Peyer's patch (tissue), 4 donors: ENCODE measurements at regions not wholly inside any gene's neighbourhood (a gene's known extent, or its start where the extent isn't known, plus 50 kb on each side); places are given as distances from the start of the nearest gene placed in this dataset.
A peak's percentile ranks its signal among the peaks of the same experiment; 100 is the strongest.
"Not testable (repeated sequence)": the region's sequence is repeated elsewhere in the genome, so short reads cannot be mapped to it uniquely, and the experiment has no call there.

Source experiments
- DNase-seq, 3 donors: peaks; one replicate each; pipeline ENCODE4 v3.0.0-alpha.2; 2017 to 2019
- H3K27ac ChIP-seq, 4 donors: fragments of 200-600 bp; sonication (generic); one replicate each; pipeline ENCODE4 v1.5.1; 2016 to 2019
- H3K27me3 ChIP-seq, 2 donors: fragments of 200-600 bp; sonication (generic); one replicate each; pipeline ENCODE4 v1.5.1; 2019
- H3K36me3 ChIP-seq, 3 donors: fragments of 200-600 bp; sonication (generic); one replicate each; pipeline ENCODE4 v1.5.1; 2016 to 2019
- H3K4me1 ChIP-seq, 4 donors: fragments of 200-600 bp; sonication (generic); one replicate each; pipeline ENCODE4 v1.5.1; 2016 to 2019
- H3K4me3 ChIP-seq, 4 donors: fragments of 200-600 bp; sonication (generic); 1 replicate in 3 of 4; 2 replicates in 1 of 4; pipeline ENCODE4 v1.5.1; 2016 to 2019; ENCODE audit warnings: mild to moderate bottlenecking in 1 of 4
- H3K9me3 ChIP-seq, 4 donors: fragments of 200-600 bp; sonication (generic); one replicate each; pipeline ENCODE4 v1.5.1; 2016 to 2019; ENCODE audit warnings: mild to moderate bottlenecking in 1 of 4
- POLR2A ChIP-seq, 2 donors: fragments of 450-650 bp; IDR thresholded peaks; one replicate each; pipeline ENCODE4 v1.5.1; 2017; ENCODE audit warnings: antibody characterized with exemption in 2 of 2, mild to moderate bottlenecking in 2 of 2, moderate library complexity in 2 of 2
- TF ChIP-seq, protein P1 (sequence below), 6 experiments: fragments of 450-650 bp in 4 of 6; fragments of 200-600 bp in 2 of 6; sonication (generic) in 1 of 6; IDR thresholded peaks; one replicate each; pipeline ENCODE4 v1.5.1; 2017 to 2019; ENCODE audit warnings: antibody characterized with exemption in 6 of 6, mild to moderate bottlenecking in 3 of 6, moderate library complexity in 1 of 6

DNA sequence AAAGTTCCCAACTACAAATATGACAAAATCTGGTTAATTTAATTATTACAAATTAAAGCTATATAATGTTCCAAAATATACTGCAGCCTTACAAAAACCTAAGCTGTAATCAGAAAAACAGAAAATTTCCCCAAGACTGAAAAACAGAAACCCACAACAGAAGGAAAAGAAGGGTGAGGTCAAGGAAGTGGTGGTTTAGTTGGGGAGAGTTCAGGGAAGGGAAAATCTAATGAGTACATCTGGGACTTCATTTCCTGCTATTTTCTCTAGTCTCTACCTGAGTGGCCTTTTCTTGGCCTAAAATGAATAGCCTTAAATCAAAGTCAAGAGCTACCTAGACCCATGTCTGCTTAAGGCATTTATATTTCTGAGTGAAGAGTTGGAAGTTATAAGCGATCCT, 66.2 kb upstream of the BEND6 start:
- H3K9me3 ChIP-seq = no peaks in the 10 kb centered on the region
- no peak overlapping the region for H3K27ac ChIP-seq
- TF ChIP-seq POLR2A (IDR thresholded peaks at IDR 0.05) = no peak
- TF ChIP-seq, protein P1, sequence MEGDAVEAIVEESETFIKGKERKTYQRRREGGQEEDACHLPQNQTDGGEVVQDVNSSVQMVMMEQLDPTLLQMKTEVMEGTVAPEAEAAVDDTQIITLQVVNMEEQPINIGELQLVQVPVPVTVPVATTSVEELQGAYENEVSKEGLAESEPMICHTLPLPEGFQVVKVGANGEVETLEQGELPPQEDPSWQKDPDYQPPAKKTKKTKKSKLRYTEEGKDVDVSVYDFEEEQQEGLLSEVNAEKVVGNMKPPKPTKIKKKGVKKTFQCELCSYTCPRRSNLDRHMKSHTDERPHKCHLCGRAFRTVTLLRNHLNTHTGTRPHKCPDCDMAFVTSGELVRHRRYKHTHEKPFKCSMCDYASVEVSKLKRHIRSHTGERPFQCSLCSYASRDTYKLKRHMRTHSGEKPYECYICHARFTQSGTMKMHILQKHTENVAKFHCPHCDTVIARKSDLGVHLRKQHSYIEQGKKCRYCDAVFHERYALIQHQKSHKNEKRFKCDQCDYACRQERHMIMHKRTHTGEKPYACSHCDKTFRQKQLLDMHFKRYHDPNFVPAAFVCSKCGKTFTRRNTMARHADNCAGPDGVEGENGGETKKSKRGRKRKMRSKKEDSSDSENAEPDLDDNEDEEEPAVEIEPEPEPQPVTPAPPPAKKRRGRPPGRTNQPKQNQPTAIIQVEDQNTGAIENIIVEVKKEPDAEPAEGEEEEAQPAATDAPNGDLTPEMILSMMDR (IDR thresholded peaks at IDR 0.05) = no peak

DNA sequence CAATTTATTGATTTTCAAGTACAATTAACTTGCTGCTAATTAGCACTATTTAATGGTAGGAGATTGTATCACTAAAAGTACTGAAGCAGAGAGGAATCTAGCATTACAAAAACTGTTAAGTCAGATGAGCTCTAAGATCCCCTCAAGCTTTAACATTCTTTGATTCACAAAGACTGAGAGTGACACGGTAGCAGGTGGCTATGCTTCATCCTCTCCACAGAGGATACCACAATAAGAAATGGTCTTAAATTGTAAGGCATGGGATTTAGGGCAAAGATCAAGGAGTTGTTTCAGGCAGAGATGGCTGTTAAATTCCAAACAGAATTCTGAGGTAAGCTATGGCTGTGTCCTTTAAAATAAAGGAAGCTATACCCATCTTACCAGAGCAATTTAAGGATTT, 67.8 kb upstream of the BEND6 start:
- TF ChIP-seq, protein P1 (IDR thresholded peaks at IDR 0.05) = no peak
- no peak for TF ChIP-seq POLR2A (IDR thresholded peaks at IDR 0.05)
- DNase-seq = no peak
- Histone ChIP-seq H3K4me1 (no peaks in the 10 kb centered on the region), H3K4me3 (no peak overlapping the region), H3K36me3 (no peaks in the 10 kb centered on the region), H3K27ac (no peak overlapping the region), H3K27me3 (no peaks in the 10 kb centered on the region), H3K9me3 (no peaks in the 10 kb centered on the region)

More for the DNA sequence above, 66.2 kb upstream of the BEND6 start:
- no peak for DNase-seq
- Histone ChIP-seq H3K36me3 (no peaks in the 10 kb centered on the region), H3K27me3 (no peaks in the 10 kb centered on the region), H3K4me3 (no peak overlapping the region), H3K4me1 (no peaks in the 10 kb centered on the region)

DNA sequence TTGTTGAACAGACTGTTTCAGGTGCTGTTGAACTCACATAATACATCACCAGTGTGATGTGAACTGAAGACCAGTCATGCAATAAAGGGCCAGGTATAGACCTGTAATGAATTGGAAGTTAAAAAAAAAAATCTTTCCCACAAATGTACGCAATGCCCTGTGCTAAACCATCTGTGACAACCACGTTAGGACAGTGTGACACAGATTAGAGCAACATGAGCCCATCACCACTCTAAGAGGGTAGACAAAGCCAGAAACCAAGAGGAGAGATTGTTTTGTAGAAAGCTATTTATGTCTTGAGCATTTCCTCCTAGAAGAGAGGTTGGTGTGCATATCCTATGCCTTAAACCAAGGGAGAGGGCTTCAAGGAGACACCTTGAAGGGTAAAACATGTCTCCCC, 77.0 kb upstream of the BEND6 start:
- H3K36me3 ChIP-seq = no peaks in the 10 kb centered on the region
- no peaks in the 10 kb centered on the region for H3K9me3 ChIP-seq
- DNase-seq = no peak
- no peaks in the 10 kb centered on the region for H3K27me3 ChIP-seq
- no peak overlapping the region for H3K27ac ChIP-seq
- TF ChIP-seq POLR2A (IDR thresholded peaks at IDR 0.05) = no peak
- TF ChIP-seq, protein P1 (IDR thresholded peaks at IDR 0.05) = no peak
- H3K4me3 ChIP-seq = no peak overlapping the region
- H3K4me1 ChIP-seq = no peaks in the 10 kb centered on the region

DNA sequence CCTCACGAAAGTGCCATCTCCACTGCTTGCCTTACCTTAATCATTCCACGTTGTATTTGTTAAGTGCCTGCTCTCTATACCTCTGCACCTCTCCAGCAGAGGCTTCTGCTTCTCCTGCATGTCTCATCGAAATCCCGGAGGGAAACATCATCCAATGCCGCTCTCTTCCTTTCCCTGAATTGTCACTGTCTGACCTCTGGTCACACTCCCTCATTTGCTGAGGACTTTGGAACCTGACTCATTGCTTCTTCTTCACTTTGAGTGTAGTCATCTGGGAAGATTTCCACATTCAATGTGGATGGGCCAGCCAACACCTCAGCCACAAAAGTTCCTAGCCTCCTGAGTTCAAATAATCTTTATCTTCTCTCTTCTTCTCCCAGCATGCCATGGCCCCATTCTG, 78.9 kb upstream of the BEND6 start:
- DNase-seq = peak in 1 of 3 donors; percentile 79
- Histone ChIP-seq H3K4me1 (no peaks in the 10 kb centered on the region), H3K27ac (peak overlapping the region in 1 of 4 donors; percentile 63), H3K27me3 (no peaks in the 10 kb centered on the region), H3K36me3 (no peaks in the 10 kb centered on the region), H3K9me3 (no peaks in the 10 kb centered on the region), H3K4me3 (peak overlapping the region in 2 of 4 donors; percentile 10 to 18)
- TF ChIP-seq POLR2A (IDR thresholded peaks at IDR 0.05) = no peak
- TF ChIP-seq, protein P1 (IDR thresholded peaks at IDR 0.05) = no peak

DNA sequence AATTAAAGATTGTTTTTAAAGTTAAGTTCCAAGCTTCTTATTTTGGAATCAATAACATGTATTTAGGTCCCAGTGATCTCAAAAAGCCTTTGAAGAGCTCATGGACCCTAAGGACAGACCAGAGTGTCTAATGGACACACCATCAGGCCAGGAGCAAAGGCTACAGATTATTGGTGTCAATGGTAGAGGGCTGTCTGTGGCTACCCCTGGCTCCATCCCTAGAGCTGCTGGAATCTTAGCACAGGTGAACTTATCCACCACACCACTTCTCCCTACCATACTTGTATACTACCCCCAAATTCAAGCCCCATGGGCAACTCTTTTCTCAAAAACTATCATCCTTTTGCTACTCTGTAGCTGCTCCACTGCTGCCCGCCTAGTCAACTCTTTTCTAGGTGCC, 79.4 kb upstream of the BEND6 start:
- TF ChIP-seq, protein P1 (IDR thresholded peaks at IDR 0.05) = no peak
- TF ChIP-seq POLR2A (IDR thresholded peaks at IDR 0.05) = no peak
- H3K9me3 ChIP-seq = no peaks in the 10 kb centered on the region
- DNase-seq = no peak
- peak overlapping the region in 1 of 4 donors; percentile 54 for H3K27ac ChIP-seq
- H3K27me3 ChIP-seq = no peaks in the 10 kb centered on the region
- no peaks in the 10 kb centered on the region for H3K36me3 ChIP-seq
- no peaks in the 10 kb centered on the region for H3K4me1 ChIP-seq
- peak overlapping the region in 2 of 4 donors; percentile 10 to 18 for H3K4me3 ChIP-seq

DNA sequence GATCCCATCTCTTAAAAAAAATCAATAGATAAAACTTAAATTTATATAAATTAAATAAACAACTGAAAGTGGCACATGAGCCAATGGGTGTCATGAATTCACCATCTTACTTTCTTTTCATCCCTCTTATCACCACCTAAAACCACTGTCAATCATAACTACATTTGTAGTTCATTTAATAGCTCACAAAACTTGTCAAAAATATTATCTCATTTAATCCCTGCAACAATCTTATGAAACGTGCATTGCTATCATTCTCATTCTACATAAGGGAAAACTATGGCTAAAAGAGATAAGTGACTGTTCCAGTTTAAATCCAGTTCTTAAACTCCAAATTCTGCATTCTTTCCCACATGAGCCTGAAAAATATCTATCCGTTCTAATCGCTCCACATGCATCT, 80.6 kb upstream of the BEND6 start:
- H3K36me3 ChIP-seq = no peaks in the 10 kb centered on the region
- no peaks in the 10 kb centered on the region for H3K4me1 ChIP-seq
- no peaks in the 10 kb centered on the region for H3K9me3 ChIP-seq
- no peak for DNase-seq
- TF ChIP-seq POLR2A (IDR thresholded peaks at IDR 0.05) = no peak
- TF ChIP-seq, protein P1 (IDR thresholded peaks at IDR 0.05) = no peak
- no peak overlapping the region for H3K4me3 ChIP-seq
- H3K27me3 ChIP-seq = no peaks in the 10 kb centered on the region
- no peak overlapping the region for H3K27ac ChIP-seq

DNA sequence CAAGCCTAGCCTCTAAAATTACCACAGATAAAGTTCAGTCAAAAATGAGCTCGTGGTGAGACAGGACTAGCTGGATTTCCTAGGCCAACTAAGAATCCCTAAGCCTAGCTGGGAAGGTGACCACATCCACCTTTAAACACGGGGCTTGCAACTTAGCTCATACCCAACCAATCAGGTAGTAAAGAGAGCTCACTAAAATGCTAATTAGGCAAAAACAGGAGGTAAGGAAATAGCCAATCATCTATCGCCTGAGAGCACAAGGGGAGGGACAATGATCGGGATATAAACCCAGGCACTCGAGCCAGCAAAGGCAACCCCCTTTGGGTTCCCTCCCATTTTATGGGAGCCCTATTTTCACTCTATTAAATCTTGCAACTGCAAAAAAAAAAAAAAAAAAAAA, 84.9 kb upstream of the BEND6 start:
- DNase-seq, H3K27me3 ChIP-seq, H3K4me1 ChIP-seq, H3K9me3 ChIP-seq, H3K36me3 ChIP-seq, H3K27ac ChIP-seq, H3K4me3 ChIP-seq: not testable (repeated sequence)
